GM23338 (cell line): ENCODE measurements at regions not wholly inside any gene's neighbourhood (a gene's known extent, or its start where the extent isn't known, plus 50 kb on each side); places are given as distances from the start of the nearest gene placed in this dataset.

Source experiments
- ATAC-seq: fragments of 200-7000 bp; cut with Tn5 transposase; 3 replicates; pipeline ENCODE4 v1.9.1; 2020
- DNase-seq: peaks from one replicate; pipeline ENCODE4 v3.0.0-alpha.2; 2015; ENCODE audit warnings: low spot score
- H2AFZ ChIP-seq: fragments of 200-600 bp; sonication (generic); 2 replicates; pipeline ENCODE4 v1.8.0; 2016; ENCODE audit warnings: antibody characterized with exemption, mild to moderate bottlenecking, moderate library complexity
- H3F3A ChIP-seq: fragments of 200-600 bp; sonication (generic); replicated peaks from 2 replicates; pipeline ENCODE4 v1.8.0; 2017; ENCODE audit warnings: antibody characterized with exemption, mixed run types, low read depth
- H3K27ac ChIP-seq: fragments of 200-600 bp; sonication (generic); 2 replicates; pipeline ENCODE4 v1.6.1; 2016; ENCODE audit warnings: low read depth
- H3K27me3 ChIP-seq: fragments of 200-600 bp; sonication (generic); 2 replicates; pipeline ENCODE4 v1.8.0; 2016; ENCODE audit warnings: mild to moderate bottlenecking, mixed run types, moderate library complexity; ENCODE audit not compliant: insufficient read depth
- H3K36me3 ChIP-seq: fragments of 200-600 bp; sonication (generic); 2 replicates; pipeline ENCODE4 v1.8.0; 2016; ENCODE audit warnings: mild to moderate bottlenecking; ENCODE audit not compliant: insufficient read depth
- H3K4me1 ChIP-seq: fragments of 200-600 bp; sonication (generic); 2 replicates; pipeline ENCODE4 v1.8.0; 2016; ENCODE audit warnings: mild to moderate bottlenecking, moderate library complexity; ENCODE audit not compliant: insufficient read depth
- H3K4me2 ChIP-seq: fragments of 200-600 bp; sonication (generic); 2 replicates; pipeline ENCODE4 v1.7.1; 2017; ENCODE audit warnings: mixed run types
- H3K4me3 ChIP-seq: fragments of 200-600 bp; sonication (generic); 2 replicates; pipeline ENCODE4 v1.6.1; 2016; ENCODE audit warnings: mixed run types
- H3K79me2 ChIP-seq: fragments of 200-600 bp; sonication (generic); replicated peaks from 2 replicates; pipeline ENCODE4 v1.8.0; 2017; ENCODE audit warnings: mild to moderate bottlenecking; ENCODE audit not compliant: insufficient read depth
- H3K9me2 ChIP-seq: fragments of 200-600 bp; sonication (generic); 2 replicates; pipeline ENCODE4 v1.8.0; 2017; ENCODE audit not compliant: insufficient read depth
- H4K20me1 ChIP-seq: fragments of 200-600 bp; sonication (generic); replicated peaks from 2 replicates; pipeline ENCODE4 v1.8.0; 2017; ENCODE audit warnings: mild to moderate bottlenecking; ENCODE audit not compliant: insufficient read depth
- H3K27ac Mint-ChIP-seq: 2 replicates; pipeline ENCODE4 v1.8.0; 2020; ENCODE audit warnings: inconsistent platforms, mild to moderate bottlenecking, moderate library complexity, mixed read lengths
- H3K27me3 Mint-ChIP-seq: 3 replicates; pipeline ENCODE4 v1.8.0; 2022; ENCODE audit warnings: low read depth, mild to moderate bottlenecking, moderate library complexity, mixed read lengths, inconsistent platforms; ENCODE audit not compliant: insufficient read depth, poor library complexity
- H3K36me3 Mint-ChIP-seq: 3 replicates; pipeline ENCODE4 v1.8.0; 2021; ENCODE audit warnings: low read depth, mild to moderate bottlenecking, inconsistent platforms, moderate library complexity, mixed read lengths
- H3K4me1 Mint-ChIP-seq: 3 replicates; pipeline ENCODE4 v1.8.0; 2020; ENCODE audit warnings: mild to moderate bottlenecking, inconsistent platforms, mixed read lengths
- H3K4me3 Mint-ChIP-seq: 3 replicates; pipeline ENCODE4 v1.8.0; 2021; ENCODE audit warnings: moderate library complexity, mild to moderate bottlenecking, inconsistent platforms, mixed read lengths
- H3K9me3 Mint-ChIP-seq: 3 replicates; pipeline ENCODE4 v1.8.0; 2020; ENCODE audit warnings: moderate library complexity, mild to moderate bottlenecking, inconsistent platforms, mixed read lengths
- JUNB ChIP-seq: IDR thresholded peaks from one replicate; pipeline ENCODE4 v1.6.1; 2016; ENCODE audit warnings: antibody characterized with exemption; ENCODE audit not compliant: unreplicated experiment
- STAT1 ChIP-seq: IDR thresholded peaks from one replicate; pipeline ENCODE4 v1.6.1; 2016; ENCODE audit warnings: antibody characterized with exemption; ENCODE audit not compliant: unreplicated experiment
- TF ChIP-seq, protein P1 (sequence below): fragments of 250-450 bp; sonication (Bioruptor Pico); IDR thresholded peaks from 2 replicates; pipeline ENCODE4 v1.5.0; 2020; ENCODE audit warnings: mild to moderate bottlenecking, moderate library complexity
- TF ChIP-seq, protein P2 (sequence below): IDR thresholded peaks from one replicate; pipeline ENCODE4 v1.6.1; 2018; ENCODE audit warnings: antibody characterized with exemption; ENCODE audit not compliant: unreplicated experiment

- TF ChIP-seq, protein P1, sequence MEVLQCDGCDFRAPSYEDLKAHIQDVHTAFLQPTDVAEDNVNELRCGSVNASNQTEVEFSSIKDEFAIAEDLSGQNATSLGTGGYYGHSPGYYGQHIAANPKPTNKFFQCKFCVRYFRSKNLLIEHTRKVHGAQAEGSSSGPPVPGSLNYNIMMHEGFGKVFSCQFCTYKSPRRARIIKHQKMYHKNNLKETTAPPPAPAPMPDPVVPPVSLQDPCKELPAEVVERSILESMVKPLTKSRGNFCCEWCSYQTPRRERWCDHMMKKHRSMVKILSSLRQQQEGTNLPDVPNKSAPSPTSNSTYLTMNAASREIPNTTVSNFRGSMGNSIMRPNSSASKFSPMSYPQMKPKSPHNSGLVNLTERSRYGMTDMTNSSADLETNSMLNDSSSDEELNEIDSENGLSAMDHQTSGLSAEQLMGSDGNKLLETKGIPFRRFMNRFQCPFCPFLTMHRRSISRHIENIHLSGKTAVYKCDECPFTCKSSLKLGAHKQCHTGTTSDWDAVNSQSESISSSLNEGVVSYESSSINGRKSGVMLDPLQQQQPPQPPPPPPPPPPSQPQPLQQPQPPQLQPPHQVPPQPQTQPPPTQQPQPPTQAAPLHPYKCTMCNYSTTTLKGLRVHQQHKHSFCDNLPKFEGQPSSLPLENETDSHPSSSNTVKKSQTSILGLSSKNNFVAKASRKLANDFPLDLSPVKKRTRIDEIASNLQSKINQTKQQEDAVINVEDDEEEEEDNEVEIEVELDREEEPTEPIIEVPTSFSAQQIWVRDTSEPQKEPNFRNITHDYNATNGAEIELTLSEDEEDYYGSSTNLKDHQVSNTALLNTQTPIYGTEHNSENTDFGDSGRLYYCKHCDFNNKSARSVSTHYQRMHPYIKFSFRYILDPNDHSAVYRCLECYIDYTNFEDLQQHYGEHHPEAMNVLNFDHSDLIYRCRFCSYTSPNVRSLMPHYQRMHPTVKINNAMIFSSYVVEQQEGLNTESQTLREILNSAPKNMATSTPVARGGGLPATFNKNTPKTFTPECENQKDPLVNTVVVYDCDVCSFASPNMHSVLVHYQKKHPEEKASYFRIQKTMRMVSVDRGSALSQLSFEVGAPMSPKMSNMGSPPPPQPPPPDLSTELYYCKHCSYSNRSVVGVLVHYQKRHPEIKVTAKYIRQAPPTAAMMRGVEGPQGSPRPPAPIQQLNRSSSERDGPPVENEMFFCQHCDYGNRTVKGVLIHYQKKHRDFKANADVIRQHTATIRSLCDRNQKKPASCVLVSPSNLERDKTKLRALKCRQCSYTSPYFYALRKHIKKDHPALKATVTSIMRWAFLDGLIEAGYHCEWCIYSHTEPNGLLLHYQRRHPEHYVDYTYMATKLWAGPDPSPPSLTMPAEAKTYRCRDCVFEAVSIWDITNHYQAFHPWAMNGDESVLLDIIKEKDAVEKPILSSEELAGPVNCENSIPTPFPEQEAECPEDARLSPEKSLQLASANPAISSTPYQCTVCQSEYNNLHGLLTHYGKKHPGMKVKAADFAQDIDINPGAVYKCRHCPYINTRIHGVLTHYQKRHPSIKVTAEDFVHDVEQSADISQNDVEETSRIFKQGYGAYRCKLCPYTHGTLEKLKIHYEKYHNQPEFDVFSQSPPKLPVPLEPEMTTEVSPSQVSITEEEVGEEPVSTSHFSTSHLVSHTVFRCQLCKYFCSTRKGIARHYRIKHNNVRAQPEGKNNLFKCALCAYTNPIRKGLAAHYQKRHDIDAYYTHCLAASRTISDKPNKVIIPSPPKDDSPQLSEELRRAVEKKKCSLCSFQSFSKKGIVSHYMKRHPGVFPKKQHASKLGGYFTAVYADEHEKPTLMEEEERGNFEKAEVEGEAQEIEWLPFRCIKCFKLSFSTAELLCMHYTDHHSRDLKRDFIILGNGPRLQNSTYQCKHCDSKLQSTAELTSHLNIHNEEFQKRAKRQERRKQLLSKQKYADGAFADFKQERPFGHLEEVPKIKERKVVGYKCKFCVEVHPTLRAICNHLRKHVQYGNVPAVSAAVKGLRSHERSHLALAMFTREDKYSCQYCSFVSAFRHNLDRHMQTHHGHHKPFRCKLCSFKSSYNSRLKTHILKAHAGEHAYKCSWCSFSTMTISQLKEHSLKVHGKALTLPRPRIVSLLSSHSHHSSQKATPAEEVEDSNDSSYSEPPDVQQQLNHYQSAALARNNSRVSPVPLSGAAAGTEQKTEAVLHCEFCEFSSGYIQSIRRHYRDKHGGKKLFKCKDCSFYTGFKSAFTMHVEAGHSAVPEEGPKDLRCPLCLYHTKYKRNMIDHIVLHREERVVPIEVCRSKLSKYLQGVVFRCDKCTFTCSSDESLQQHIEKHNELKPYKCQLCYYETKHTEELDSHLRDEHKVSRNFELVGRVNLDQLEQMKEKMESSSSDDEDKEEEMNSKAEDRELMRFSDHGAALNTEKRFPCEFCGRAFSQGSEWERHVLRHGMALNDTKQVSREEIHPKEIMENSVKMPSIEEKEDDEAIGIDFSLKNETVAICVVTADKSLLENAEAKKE, result no peak
- TF ChIP-seq STAT1 (no peak), JUNB (no peak)
- TF ChIP-seq, protein P2, sequence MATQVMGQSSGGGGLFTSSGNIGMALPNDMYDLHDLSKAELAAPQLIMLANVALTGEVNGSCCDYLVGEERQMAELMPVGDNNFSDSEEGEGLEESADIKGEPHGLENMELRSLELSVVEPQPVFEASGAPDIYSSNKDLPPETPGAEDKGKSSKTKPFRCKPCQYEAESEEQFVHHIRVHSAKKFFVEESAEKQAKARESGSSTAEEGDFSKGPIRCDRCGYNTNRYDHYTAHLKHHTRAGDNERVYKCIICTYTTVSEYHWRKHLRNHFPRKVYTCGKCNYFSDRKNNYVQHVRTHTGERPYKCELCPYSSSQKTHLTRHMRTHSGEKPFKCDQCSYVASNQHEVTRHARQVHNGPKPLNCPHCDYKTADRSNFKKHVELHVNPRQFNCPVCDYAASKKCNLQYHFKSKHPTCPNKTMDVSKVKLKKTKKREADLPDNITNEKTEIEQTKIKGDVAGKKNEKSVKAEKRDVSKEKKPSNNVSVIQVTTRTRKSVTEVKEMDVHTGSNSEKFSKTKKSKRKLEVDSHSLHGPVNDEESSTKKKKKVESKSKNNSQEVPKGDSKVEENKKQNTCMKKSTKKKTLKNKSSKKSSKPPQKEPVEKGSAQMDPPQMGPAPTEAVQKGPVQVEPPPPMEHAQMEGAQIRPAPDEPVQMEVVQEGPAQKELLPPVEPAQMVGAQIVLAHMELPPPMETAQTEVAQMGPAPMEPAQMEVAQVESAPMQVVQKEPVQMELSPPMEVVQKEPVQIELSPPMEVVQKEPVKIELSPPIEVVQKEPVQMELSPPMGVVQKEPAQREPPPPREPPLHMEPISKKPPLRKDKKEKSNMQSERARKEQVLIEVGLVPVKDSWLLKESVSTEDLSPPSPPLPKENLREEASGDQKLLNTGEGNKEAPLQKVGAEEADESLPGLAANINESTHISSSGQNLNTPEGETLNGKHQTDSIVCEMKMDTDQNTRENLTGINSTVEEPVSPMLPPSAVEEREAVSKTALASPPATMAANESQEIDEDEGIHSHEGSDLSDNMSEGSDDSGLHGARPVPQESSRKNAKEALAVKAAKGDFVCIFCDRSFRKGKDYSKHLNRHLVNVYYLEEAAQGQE, result no peak
- Histone ChIP-seq H3K4me2 (no peak overlapping the region), H4K20me1 (no peaks in the 10 kb centered on the region), H3K9me2 (no peaks in the 10 kb centered on the region), H3K36me3 (no peaks in the 10 kb centered on the region), H3K79me2 (no peaks in the 10 kb centered on the region), H2AFZ (no peak overlapping the region), H3K27me3 (no peaks in the 10 kb centered on the region), H3K4me3 (no peak overlapping the region), H3F3A (no peaks in the 10 kb centered on the region), H3K27ac (no peak overlapping the region), H3K4me1 (no peaks in the 10 kb centered on the region)
- Mint-ChIP-seq H3K27me3 (peaks cover 7% of the 10 kb centered on the region), H3K4me3 (no peak overlapping the region), H3K4me1 (peaks cover 6% of the 10 kb centered on the region), H3K27ac (no peak overlapping the region), H3K9me3 (no peaks in the 10 kb centered on the region), H3K36me3 (no peaks in the 10 kb centered on the region)
- DNase-seq (no peak), ATAC-seq (no peak)
These were observed 90.7 kb upstream of the F13A1 start for GRCh38 chr6:6411115-6411514.
